T-helper 1 cell treated with Interleukin-12 subunit alpha and Interleukin-12 subunit beta and Interleukin-4 antibody, amounts not matched to agents 30 μg/mL and 1 μg/mL, for 36 hours (primary cell): ENCODE measurements at regions not wholly inside any gene's neighbourhood (a gene's known extent, or its start where the extent isn't known, plus 50 kb on each side); places are given as distances from the start of the nearest gene placed in this dataset.

Source experiments
- H3K27ac Mint-ChIP-seq: one replicate; pipeline ENCODE4 v1.8.0; 2021; ENCODE audit warnings: mild to moderate bottlenecking, mixed read lengths
- H3K27me3 Mint-ChIP-seq: one replicate; pipeline ENCODE4 v1.8.0; 2021; ENCODE audit warnings: low read depth, mixed read lengths
- H3K36me3 Mint-ChIP-seq: one replicate; pipeline ENCODE4 v1.8.0; 2021; ENCODE audit warnings: low read depth, mixed read lengths
- H3K4me1 Mint-ChIP-seq: one replicate; pipeline ENCODE4 v1.8.0; 2021; ENCODE audit warnings: low read depth, mixed read lengths
- H3K4me3 Mint-ChIP-seq: one replicate; pipeline ENCODE4 v1.8.0; 2021; ENCODE audit warnings: mild to moderate bottlenecking, moderate library complexity, mixed read lengths
- H3K9me3 Mint-ChIP-seq: one replicate; pipeline ENCODE4 v1.8.0; 2021; ENCODE audit warnings: mixed read lengths

DNA sequence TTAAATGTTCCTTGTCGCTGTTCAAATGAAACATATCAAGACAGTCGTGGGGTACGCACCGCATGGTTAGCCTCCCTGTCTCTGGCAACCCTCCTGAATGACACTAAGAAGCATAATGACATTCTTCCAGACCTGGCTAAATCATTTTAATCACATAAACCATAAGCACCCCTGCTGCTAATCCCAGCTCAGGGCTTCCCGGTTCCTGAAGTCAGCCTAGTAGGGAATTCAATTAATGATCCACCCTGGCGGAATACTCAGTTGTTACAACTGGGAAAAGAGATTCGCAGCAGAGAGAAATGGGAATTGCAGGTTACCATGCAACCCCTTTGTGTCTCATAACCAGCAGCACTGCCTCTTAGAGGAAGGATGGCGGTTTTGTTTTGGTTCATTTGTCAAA, 200.8 kb upstream of the AGAP1 start:
- no peaks in the 10 kb centered on the region for H3K36me3 Mint-ChIP-seq
- no peak overlapping the region for H3K4me3 Mint-ChIP-seq

DNA sequence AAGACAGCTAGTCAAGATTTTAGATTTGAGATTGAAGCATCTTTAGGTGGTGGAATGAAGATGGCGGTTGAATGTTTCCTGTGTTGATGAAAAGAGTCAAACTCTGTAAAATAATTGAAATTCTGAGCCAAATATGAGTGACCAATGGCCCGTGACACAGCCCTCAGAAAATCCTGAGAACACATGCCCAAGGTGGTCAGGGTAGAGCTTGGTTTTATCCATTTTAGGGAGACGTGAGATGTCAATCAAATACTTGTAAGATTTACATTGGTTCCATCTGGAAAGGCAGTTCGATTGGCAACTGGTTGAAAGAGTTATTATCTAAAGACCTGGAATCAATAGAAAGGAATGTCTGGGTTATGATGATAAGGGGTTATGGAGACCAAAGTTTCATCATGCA, 198.0 kb upstream of the AGAP1 start:
- Mint-ChIP-seq H3K4me3 (no peak overlapping the region), H3K27ac (no peak overlapping the region), H3K9me3 (no peaks in the 10 kb centered on the region), H3K4me1 (no peaks in the 10 kb centered on the region), H3K36me3 (no peaks in the 10 kb centered on the region), H3K27me3 (peaks cover 5% of the 10 kb centered on the region)

More for the DNA sequence above, 200.8 kb upstream of the AGAP1 start:
- Mint-ChIP-seq H3K4me1 (no peaks in the 10 kb centered on the region), H3K27me3 (peaks cover 8% of the 10 kb centered on the region), H3K27ac (no peak overlapping the region), H3K9me3 (no peaks in the 10 kb centered on the region)

DNA sequence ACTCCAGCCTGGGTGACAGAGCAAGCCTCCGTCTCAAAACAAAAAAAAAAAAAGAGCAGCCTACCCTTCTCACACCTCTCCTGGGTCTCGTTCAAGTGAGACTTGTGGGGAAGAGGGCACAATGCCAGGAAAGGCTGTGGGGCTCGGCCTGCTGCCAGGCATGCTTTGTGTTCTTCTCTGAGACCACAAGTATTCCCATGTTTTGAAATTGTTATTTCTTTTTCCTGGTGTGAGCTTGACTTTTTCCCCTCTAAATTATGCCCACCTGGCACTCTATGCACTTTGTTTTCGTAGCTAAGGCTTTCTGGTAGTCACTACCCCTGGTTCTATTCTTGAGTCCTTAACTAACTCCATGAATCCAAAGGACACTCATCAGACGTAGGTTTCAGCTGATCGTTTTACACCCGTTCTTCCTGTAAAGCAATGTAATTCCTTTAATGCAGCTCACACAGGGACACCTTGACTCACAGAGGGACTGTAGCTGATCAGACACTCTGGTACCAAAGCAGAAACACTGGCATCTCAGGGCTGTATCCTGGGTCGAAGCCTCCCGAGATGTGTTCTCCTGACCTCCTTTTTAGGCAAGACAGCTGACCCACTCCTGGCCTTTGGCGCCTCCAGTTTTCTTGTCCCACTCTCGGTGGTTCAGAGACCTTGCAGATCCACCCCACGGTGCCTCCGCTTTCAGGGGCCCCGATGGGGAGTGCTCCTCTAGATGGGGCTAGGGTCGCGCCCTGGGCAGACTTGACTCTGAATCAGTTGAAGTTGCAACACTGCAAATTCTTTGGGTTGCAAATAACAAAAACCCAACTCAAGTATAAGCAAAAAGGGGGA, 193.3 kb upstream of the AGAP1 start:
- Mint-ChIP-seq H3K4me3 (no peak overlapping the region), H3K27ac (no peak overlapping the region), H3K27me3 (no peaks in the 10 kb centered on the region), H3K36me3 (no peaks in the 10 kb centered on the region), H3K9me3 (no peaks in the 10 kb centered on the region), H3K4me1 (no peaks in the 10 kb centered on the region)

DNA sequence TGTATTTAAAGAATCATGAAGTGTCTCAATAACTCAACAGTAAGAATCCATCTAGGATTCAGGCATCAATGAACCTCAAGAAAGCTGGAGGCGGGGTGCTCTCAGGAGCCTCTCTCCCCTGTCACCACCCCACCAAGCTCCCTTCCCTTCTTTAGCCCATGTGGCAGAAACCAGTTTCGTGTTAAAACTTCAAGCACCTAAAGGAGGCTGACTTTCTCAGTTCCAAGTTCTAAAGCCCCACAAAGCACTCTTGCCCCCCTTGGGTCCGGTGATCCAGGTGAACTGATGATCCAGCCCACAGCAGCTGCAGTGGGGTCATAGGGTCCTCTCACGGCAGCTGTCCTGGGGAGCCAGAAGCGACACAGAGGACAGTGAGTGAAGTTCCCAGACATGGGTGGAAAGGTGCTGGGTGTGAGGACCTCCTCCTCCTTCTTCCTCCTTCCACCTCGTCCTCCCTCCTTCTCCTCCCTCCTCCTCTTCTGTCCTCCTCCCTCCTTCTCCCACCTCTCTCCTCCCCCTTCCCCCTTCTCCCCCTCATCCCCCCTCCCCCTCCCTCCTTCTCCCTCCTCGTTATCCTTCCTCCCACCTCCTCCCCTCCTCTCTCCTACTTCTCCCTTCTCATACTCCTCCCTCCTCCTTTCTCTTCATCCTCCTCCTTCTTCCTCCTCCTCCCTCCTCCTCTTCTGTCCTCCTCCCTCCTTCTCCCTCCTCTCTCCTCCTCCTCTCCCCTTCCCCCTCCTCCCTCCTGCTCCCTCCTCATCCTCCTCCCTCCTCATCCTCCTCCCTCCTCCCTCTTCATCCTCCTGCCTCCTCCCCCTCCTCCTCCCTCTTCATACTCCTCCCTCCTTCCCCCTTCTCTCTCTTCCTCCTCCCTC, 192.4 kb upstream of the AGAP1 start:
- Mint-ChIP-seq H3K4me1 (no peaks in the 10 kb centered on the region), H3K4me3 (no peak overlapping the region), H3K27ac (no peak overlapping the region), H3K36me3 (no peaks in the 10 kb centered on the region), H3K9me3 (peaks cover 4% of the 10 kb centered on the region), H3K27me3 (no peaks in the 10 kb centered on the region)

DNA sequence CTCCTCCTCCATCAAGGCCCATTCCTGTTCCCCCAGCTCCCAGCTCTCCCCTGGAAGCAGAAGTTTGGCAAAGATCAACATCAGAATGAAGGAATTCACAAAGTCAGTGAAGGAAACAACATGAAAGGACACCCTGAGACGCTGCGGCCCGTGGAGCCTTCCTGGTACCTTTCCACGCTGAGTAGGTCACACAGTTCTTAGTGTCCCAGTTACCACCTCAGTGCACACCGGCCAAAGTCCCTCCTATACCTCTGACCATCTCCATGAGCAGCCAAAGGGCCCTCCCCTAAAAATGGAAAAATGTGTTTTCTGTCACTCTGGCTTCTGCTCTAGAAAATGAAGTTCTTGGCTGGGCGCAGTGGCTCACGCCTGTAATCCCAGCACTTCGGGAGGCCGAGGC, 191.6 kb upstream of the AGAP1 start:
- Mint-ChIP-seq H3K36me3 (no peaks in the 10 kb centered on the region), H3K4me3 (no peak overlapping the region), H3K27me3 (no peaks in the 10 kb centered on the region), H3K27ac (no peak overlapping the region), H3K4me1 (no peaks in the 10 kb centered on the region), H3K9me3 (peaks cover 4% of the 10 kb centered on the region)

DNA sequence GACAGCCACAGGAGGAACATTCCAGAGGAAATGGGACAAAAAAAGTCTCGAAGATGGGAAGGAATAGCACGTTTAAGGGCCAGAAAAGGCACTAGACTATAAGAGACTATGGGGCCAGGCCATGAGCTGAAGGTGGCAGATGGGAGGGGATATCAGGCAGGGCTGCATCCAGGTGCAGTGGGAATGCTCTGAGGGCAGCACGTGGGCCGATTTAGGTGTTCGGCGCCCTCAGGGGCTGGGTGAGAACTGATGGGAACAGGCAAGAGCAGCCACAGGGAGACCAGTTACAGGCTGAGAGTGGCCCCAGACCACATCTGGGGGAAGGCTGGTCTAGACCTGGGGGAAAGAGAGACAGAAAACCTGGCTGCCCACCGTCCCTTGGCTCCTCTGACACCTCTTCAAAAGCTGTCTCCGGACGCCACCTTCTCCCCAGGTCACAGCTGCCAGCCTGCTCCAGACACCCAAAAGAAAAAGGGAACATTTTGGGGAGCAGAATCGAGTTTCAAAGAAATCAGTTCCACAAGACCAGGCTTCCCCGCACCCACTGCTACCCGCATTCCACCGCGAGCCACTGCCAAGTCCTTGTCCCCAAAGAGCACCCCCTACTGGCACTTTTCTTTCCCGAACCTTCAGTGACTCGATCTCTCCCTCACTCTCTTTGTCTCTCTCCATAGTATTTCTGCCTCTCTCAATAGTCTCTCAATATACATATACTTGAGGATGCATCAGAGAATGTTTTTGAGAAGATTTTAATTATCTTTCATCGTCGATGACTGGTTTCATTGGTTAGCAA, 190.1 kb upstream of the AGAP1 start:
- no peak overlapping the region for H3K27ac Mint-ChIP-seq
- no peaks in the 10 kb centered on the region for H3K4me1 Mint-ChIP-seq
- no peaks in the 10 kb centered on the region for H3K27me3 Mint-ChIP-seq
- no peak overlapping the region for H3K4me3 Mint-ChIP-seq
- peaks cover 7% of the 10 kb centered on the region for H3K9me3 Mint-ChIP-seq
- H3K36me3 Mint-ChIP-seq = no peaks in the 10 kb centered on the region

DNA sequence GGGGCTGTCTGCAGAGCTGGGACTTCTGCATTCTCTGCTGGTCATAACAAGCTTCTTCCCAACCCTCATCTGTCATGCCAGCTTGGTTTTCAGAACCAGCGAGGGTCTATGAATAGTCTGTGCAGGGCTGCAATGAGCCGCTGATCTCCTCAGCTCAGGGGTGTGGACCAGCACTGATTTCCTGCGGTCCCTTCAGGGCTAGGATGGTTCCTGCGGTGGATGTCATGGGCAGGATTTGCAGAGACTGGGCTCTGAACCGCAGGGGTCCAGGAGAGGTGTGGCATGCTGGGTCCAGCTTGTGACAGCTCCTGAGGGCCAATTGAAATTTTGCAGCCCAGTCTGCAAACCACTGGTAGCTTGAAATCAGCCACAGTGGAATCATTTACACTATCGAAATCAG, 188.2 kb upstream of the AGAP1 start:
- Mint-ChIP-seq H3K9me3 (peaks cover 7% of the 10 kb centered on the region), H3K4me3 (no peak overlapping the region)

DNA sequence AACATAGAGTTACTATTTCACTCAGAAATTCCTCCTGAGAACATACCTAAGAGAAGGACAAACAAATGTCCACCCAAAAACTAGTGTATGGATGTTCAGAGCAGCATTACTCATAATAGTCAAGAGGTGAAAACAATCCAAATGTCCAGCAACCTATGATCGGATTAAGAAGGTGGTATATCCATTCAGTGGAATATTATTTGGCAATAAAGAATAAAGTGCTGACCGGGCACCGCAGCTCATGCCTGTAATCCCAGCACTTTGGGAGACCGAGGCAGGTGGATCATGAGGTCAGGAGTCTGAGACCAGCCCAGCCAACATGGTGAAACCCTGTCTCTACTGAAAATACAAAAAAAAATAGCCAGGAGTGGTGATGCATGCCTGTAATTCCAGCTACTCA, 182.8 kb upstream of the AGAP1 start:
- Mint-ChIP-seq H3K4me1 (no peaks in the 10 kb centered on the region), H3K27ac (no peak overlapping the region), H3K9me3 (peaks cover 7% of the 10 kb centered on the region), H3K4me3 (no peak overlapping the region), H3K36me3 (no peaks in the 10 kb centered on the region), H3K27me3 (no peaks in the 10 kb centered on the region)

More for the DNA sequence above, 188.2 kb upstream of the AGAP1 start:
- H3K27ac Mint-ChIP-seq = no peak overlapping the region
- no peaks in the 10 kb centered on the region for H3K4me1 Mint-ChIP-seq
- H3K27me3 Mint-ChIP-seq = no peaks in the 10 kb centered on the region
- no peaks in the 10 kb centered on the region for H3K36me3 Mint-ChIP-seq

DNA sequence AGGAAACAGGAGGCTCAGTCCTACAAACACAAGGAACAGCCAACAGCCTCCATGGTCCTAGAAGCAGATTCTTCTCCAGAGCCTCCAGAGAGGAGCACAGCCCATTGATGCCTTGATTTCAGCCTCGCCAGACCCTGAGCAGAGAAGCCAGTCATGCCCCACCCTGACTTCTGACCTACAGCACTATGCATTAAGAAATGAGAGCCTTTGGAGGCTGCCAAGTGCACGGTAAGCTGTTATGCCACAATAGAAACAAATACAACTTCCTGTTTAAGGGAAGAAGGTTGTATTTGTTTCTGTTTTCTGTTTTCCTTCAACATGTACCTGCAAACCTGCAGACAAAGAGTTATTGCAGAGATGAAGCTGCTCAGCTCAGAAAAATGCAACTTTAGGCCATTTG, 181.3 kb upstream of the AGAP1 start:
- H3K27me3 Mint-ChIP-seq = no peaks in the 10 kb centered on the region
- H3K4me1 Mint-ChIP-seq = no peaks in the 10 kb centered on the region
- no peaks in the 10 kb centered on the region for H3K36me3 Mint-ChIP-seq
- H3K27ac Mint-ChIP-seq = no peak overlapping the region
- H3K9me3 Mint-ChIP-seq = peaks cover 3% of the 10 kb centered on the region
- H3K4me3 Mint-ChIP-seq = no peak overlapping the region

DNA sequence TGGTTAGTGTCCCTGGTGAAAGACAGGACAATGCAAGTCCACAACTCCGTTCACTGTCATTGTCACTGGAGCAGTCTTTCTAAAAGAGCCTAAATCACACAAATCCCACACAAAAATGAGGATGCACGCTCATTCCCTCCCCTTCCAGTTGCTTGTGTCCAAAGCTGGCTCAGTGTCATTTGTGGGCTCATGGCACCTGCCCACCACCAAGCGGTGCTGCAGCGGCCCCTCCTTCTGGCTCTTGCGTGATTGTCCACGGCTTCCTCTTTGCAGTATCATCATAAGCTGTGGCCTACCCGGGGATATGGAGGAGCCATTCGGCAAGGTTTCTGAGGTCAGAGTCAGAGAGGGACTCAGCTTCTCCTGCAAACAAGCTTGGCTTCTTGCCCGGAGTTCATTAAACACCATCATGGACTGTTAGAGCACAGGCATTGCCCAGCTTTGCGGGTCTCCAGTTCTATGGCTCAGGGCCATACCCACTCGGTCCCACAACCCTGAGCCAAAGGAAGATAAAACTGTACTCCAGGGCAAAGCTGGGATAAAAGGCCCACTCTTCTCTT, 179.4 kb upstream of the AGAP1 start:
- Mint-ChIP-seq H3K9me3 (no peaks in the 10 kb centered on the region), H3K4me1 (no peaks in the 10 kb centered on the region), H3K27ac (no peak overlapping the region), H3K4me3 (no peak overlapping the region), H3K36me3 (no peaks in the 10 kb centered on the region), H3K27me3 (no peaks in the 10 kb centered on the region)

DNA sequence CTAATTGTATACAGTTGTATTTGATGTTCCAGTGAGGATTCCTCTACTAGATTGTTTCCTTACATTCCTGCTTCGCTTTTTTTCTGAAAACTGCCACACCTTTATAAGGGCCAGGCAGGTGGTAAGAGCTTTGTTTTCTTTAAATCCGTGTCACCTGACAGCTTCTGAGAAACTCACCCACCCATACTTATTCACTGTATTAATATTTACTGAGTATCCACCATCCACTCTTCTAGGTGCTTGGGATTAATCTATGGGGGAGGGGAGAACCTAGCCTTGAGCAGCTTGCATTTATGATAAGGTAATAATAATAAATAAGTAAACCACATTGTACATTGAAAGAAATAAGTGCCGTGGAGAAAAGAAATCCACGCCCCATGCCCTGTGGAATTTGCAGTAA, 174.7 kb upstream of the AGAP1 start:
- no peak overlapping the region for H3K27ac Mint-ChIP-seq
- no peaks in the 10 kb centered on the region for H3K36me3 Mint-ChIP-seq
- H3K4me1 Mint-ChIP-seq = no peaks in the 10 kb centered on the region
- no peaks in the 10 kb centered on the region for H3K9me3 Mint-ChIP-seq
- H3K4me3 Mint-ChIP-seq = no peak overlapping the region
- H3K27me3 Mint-ChIP-seq = no peaks in the 10 kb centered on the region

DNA sequence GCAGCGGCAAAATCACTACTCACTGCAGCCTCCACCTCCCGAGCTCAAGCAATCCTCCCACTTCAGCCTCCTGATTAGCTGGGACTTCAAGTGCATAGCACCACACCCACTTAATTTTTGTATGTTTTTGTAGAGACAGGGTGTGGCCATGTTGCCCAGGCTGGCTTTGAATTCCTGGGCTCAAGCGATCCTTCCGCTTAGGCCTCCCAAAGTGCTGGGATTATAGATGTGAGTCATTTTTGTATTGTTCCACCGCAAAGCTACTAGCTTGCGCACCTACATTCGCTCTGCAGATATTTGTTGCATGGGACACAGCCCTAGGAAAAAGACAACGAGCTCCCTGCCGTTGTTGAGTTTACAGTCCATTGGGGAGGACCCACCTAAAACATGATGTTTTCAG, 173.5 kb upstream of the AGAP1 start:
- Mint-ChIP-seq H3K27ac (no peak overlapping the region), H3K27me3 (no peaks in the 10 kb centered on the region), H3K36me3 (no peaks in the 10 kb centered on the region), H3K9me3 (no peaks in the 10 kb centered on the region), H3K4me1 (no peaks in the 10 kb centered on the region), H3K4me3 (no peak overlapping the region)

DNA sequence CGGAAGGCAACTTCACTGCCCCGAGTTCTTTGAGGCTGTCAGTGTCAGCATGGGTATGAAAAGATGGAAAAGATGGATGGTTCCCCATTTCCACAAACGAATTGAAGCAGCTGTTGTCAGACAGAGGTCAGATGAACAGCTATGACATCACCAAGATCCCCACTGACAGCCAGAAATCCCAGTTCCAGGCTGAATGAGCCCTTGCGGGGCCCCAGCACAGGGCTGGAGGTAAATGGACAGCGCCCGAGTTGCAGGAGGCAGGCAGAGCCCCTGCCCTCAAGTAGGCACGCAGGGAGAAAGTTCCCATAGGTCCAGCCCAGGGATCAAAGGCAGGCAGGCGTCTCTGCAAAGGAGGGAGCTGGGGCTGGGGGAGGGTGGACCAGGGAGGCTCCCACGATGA, 169.5 kb upstream of the AGAP1 start:
- Mint-ChIP-seq H3K4me1 (no peaks in the 10 kb centered on the region), H3K27ac (no peak overlapping the region), H3K4me3 (no peak overlapping the region), H3K36me3 (no peaks in the 10 kb centered on the region), H3K27me3 (peaks cover 3% of the 10 kb centered on the region), H3K9me3 (no peaks in the 10 kb centered on the region)

DNA sequence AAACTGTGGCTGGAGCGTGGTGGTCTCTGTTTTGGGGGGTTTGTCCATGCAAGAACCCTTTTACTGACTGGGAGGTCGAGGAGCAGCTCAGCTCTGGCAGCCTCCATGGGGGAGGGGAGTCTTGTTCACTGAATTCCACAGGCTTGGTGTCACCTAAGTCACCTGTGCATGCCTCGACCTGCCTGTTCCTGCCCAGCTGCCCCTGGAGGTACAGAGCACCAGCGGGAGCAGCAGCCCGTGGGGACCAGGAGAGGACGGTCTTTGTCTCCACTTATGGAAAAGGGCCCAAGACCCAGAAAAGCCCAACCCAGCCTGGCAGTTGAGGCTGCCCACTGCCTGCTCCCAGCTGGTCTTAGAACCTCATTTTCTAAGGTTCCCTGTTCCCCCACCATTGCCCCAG, 168.7 kb upstream of the AGAP1 start:
- Mint-ChIP-seq H3K36me3 (no peaks in the 10 kb centered on the region), H3K4me1 (no peaks in the 10 kb centered on the region), H3K27ac (no peak overlapping the region), H3K4me3 (no peak overlapping the region), H3K27me3 (peaks cover 3% of the 10 kb centered on the region), H3K9me3 (no peaks in the 10 kb centered on the region)
